DOHH2 (cell line): ENCODE measurements at regions not wholly inside any gene's neighbourhood (a gene's known extent, or its start where the extent isn't known, plus 50 kb on each side); places are given as distances from the start of the nearest gene placed in this dataset.

Experiments
- H3F3A ChIP-seq: fragments of 200-600 bp; sonication (generic), shearing (Covaris generic); 2 replicates; pipeline ENCODE4 v1.6.0; 2016; ENCODE audit warnings: antibody characterized with exemption, mild to moderate bottlenecking; ENCODE audit not compliant: control insufficient read depth, insufficient read depth
- H3K27ac ChIP-seq: fragments of 200-600 bp; sonication (generic); 2 replicates; pipeline ENCODE4 v1.5.1; 2014; ENCODE audit warnings: low read depth, mild to moderate bottlenecking, low read length, moderate library complexity
- H3K27me3 ChIP-seq: fragments of 200-600 bp; sonication (generic); 2 replicates; pipeline ENCODE4 v1.6.1; 2014; ENCODE audit warnings: mild to moderate bottlenecking, low read length, mixed read lengths; ENCODE audit not compliant: control insufficient read depth
- H3K36me3 ChIP-seq: fragments of 200-600 bp; sonication (generic); 2 replicates; pipeline ENCODE4 v1.6.1; 2014; ENCODE audit warnings: mild to moderate bottlenecking, low read length, moderate library complexity, mixed read lengths; ENCODE audit not compliant: control insufficient read depth
- H3K4me1 ChIP-seq: fragments of 200-600 bp; sonication (generic); 2 replicates; pipeline ENCODE4 v1.6.1; 2014; ENCODE audit warnings: mild to moderate bottlenecking, low read length, mixed read lengths; ENCODE audit not compliant: control insufficient read depth
- H3K4me2 ChIP-seq: fragments of 200-600 bp; sonication (generic); 2 replicates; pipeline ENCODE4 v1.6.0; 2014; ENCODE audit warnings: mild to moderate bottlenecking, low read length, moderate library complexity
- H3K4me3 ChIP-seq: fragments of 200-600 bp; sonication (generic); 2 replicates; pipeline ENCODE4 v1.5.1; 2014; ENCODE audit warnings: mild to moderate bottlenecking, low read length, mixed read lengths
- H3K79me2 ChIP-seq: fragments of 200-600 bp; sonication (generic); 2 replicates; pipeline ENCODE4 v1.6.1; 2014; ENCODE audit warnings: mild to moderate bottlenecking, low read length, mixed read lengths; ENCODE audit not compliant: control insufficient read depth
- H3K9me2 ChIP-seq: fragments of 200-600 bp; sonication (generic); replicated peaks from 2 replicates; pipeline ENCODE4 v1.6.1; 2014; ENCODE audit warnings: mild to moderate bottlenecking, low read length, mixed read lengths; ENCODE audit not compliant: control insufficient read depth
- H3K9me3 ChIP-seq: fragments of 200-600 bp; sonication (generic); 2 replicates; pipeline ENCODE4 v1.6.1; 2014; ENCODE audit warnings: antibody characterized with exemption, low read length, mixed read lengths; ENCODE audit not compliant: control insufficient read depth, insufficient read depth
- H4K20me1 ChIP-seq: fragments of 200-600 bp; sonication (generic); 2 replicates; pipeline ENCODE4 v1.6.0; 2014; ENCODE audit warnings: low read depth, mild to moderate bottlenecking, antibody characterized with exemption, low read length, moderate library complexity; ENCODE audit not compliant: control insufficient read depth, insufficient read depth
- EZH2phosphoT487 ChIP-seq: fragments of 200-600 bp; sonication (generic); IDR thresholded peaks from 2 replicates; pipeline ENCODE4 v1.6.1; 2017; ENCODE audit warnings: borderline replicate concordance, mild to moderate bottlenecking, antibody characterized with exemption, low read length, moderate library complexity, mixed read lengths
- TF ChIP-seq, protein P1 (sequence below): fragments of 200-600 bp; sonication (generic); IDR thresholded peaks from one replicate; pipeline ENCODE4 v1.5.1; 2014; ENCODE audit warnings: antibody characterized with exemption, mild to moderate bottlenecking, low read depth, low read length; ENCODE audit not compliant: poor library complexity, severe bottlenecking

DNA sequence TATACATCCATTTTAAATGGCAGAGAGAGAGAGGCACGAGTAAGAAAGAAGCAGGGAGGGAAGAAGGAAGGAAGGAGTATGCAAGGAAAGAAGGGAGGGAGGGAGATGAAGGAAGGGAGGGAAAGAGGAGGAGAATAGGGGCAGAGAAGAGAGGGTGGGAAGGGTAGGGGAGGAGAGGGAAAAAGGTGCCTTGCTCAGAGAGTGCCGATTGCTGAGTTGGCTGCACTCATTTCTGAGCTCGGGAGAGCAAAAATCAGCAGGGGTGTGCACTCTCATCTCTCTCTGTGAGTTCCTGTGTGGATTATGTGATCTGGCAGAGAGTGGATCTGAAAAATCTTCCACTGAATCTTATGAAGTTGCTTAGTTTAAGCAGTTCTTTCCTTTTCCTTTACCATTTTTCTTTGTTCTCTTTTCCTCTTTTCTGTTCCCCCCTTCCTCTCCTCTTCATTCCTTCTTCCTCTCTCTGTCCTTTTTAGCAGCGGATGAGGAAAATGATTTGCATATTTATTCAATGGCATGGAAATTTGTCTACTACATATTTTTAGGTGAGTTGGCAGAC, 108.7 kb downstream of the PERP start:
- no peak overlapping the region for H3K27ac ChIP-seq
- 0 out of 2 replicates have a peak, but pooled peaks cover 2% of the 10 kb centered on the region for H3F3A ChIP-seq
- no peaks in the 10 kb centered on the region for H3K9me3 ChIP-seq
- no peaks in the 10 kb centered on the region for H3K79me2 ChIP-seq
- no peak overlapping the region for H3K4me2 ChIP-seq
- no peak overlapping the region for H3K4me3 ChIP-seq
- H4K20me1 ChIP-seq = no peaks in the 10 kb centered on the region
- no peaks in the 10 kb centered on the region for H3K36me3 ChIP-seq
- H3K4me1 ChIP-seq = peaks cover 9% of the 10 kb centered on the region
- H3K9me2 ChIP-seq = no peaks in the 10 kb centered on the region
- no peaks in the 10 kb centered on the region for H3K27me3 ChIP-seq
- TF ChIP-seq, protein P1, sequence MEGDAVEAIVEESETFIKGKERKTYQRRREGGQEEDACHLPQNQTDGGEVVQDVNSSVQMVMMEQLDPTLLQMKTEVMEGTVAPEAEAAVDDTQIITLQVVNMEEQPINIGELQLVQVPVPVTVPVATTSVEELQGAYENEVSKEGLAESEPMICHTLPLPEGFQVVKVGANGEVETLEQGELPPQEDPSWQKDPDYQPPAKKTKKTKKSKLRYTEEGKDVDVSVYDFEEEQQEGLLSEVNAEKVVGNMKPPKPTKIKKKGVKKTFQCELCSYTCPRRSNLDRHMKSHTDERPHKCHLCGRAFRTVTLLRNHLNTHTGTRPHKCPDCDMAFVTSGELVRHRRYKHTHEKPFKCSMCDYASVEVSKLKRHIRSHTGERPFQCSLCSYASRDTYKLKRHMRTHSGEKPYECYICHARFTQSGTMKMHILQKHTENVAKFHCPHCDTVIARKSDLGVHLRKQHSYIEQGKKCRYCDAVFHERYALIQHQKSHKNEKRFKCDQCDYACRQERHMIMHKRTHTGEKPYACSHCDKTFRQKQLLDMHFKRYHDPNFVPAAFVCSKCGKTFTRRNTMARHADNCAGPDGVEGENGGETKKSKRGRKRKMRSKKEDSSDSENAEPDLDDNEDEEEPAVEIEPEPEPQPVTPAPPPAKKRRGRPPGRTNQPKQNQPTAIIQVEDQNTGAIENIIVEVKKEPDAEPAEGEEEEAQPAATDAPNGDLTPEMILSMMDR = no peak
- no peak for TF ChIP-seq EZH2phosphoT487

DNA sequence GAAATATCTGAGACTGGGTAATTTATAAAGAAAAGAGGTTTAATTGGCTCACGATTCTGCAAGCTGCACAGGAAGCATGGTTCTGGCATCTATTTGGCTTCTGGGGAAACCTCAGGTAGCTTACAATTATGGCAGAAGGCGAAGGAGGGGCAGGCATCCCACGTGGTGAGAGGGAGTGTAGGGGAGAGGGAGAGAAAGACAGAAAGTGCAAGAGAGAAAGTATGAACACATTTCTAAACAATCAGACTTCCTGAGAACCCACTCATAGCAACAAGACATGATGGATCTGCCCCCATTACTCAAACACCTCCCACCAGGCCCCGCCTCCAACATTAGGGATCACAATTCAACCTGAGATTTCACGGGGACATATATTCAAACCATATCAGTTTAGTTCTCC, 107.4 kb downstream of the PERP start:
- Histone ChIP-seq H3K27me3 (peaks cover 2% of the 10 kb centered on the region; the same call in 1 of the 2 replicates), H3K4me1 (peaks cover 9% of the 10 kb centered on the region), H3K4me3 (no peak overlapping the region), H3F3A (0 out of 2 replicates have a peak, but pooled peaks cover 2% of the 10 kb centered on the region), H4K20me1 (no peaks in the 10 kb centered on the region), H3K27ac (no peak overlapping the region), H3K4me2 (no peak overlapping the region), H3K79me2 (no peaks in the 10 kb centered on the region), H3K9me3 (no peaks in the 10 kb centered on the region), H3K36me3 (no peaks in the 10 kb centered on the region), H3K9me2 (no peaks in the 10 kb centered on the region)
- TF ChIP-seq, protein P1 = no peak
- TF ChIP-seq EZH2phosphoT487 = no peak

DNA sequence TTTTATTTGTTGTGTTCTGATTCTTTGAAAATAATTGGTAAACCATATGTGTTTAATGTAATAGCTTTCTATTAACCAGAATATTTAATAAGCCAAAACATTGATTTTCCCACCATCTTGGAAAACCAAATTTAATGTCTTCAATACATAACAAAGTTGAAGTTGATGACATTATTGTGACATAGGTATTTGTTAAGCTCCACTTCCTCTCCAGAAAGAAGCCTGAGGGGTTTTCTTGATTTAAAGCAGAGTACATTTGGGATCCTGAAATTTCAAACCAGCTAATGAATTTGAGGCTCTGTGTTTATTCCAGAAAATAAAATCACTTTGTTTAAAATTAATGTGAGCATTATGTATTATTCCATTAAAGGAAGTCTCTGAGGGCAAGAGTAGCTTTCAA, 106.3 kb downstream of the PERP start:
- Histone ChIP-seq H3K4me3 (no peak overlapping the region), H3K4me1 (peaks cover 9% of the 10 kb centered on the region), H3K27ac (no peak overlapping the region), H3K36me3 (no peaks in the 10 kb centered on the region), H4K20me1 (no peaks in the 10 kb centered on the region), H3K4me2 (no peak overlapping the region), H3K9me2 (no peaks in the 10 kb centered on the region), H3K79me2 (no peaks in the 10 kb centered on the region), H3K9me3 (no peaks in the 10 kb centered on the region), H3K27me3 (peaks cover 6% of the 10 kb centered on the region; the same call in 1 of the 2 replicates), H3F3A (0 out of 2 replicates have a peak, but pooled peaks cover 2% of the 10 kb centered on the region)
- no peak for TF ChIP-seq EZH2phosphoT487
- TF ChIP-seq, protein P1 = no peak
